DOHH2 (cell line): ENCODE measurements at regions not wholly inside any gene's neighbourhood (a gene's known extent, or its start where the extent isn't known, plus 50 kb on each side); places are given as distances from the start of the nearest gene placed in this dataset.

Source experiments
- H3F3A ChIP-seq: fragments of 200-600 bp; sonication (generic), shearing (Covaris generic); 2 replicates; pipeline ENCODE4 v1.6.0; 2016; ENCODE audit warnings: antibody characterized with exemption, mild to moderate bottlenecking; ENCODE audit not compliant: control insufficient read depth, insufficient read depth
- H3K27ac ChIP-seq: fragments of 200-600 bp; sonication (generic); 2 replicates; pipeline ENCODE4 v1.5.1; 2014; ENCODE audit warnings: low read depth, mild to moderate bottlenecking, low read length, moderate library complexity
- H3K27me3 ChIP-seq: fragments of 200-600 bp; sonication (generic); 2 replicates; pipeline ENCODE4 v1.6.1; 2014; ENCODE audit warnings: mild to moderate bottlenecking, low read length, mixed read lengths; ENCODE audit not compliant: control insufficient read depth
- H3K36me3 ChIP-seq: fragments of 200-600 bp; sonication (generic); 2 replicates; pipeline ENCODE4 v1.6.1; 2014; ENCODE audit warnings: mild to moderate bottlenecking, low read length, moderate library complexity, mixed read lengths; ENCODE audit not compliant: control insufficient read depth
- H3K4me1 ChIP-seq: fragments of 200-600 bp; sonication (generic); 2 replicates; pipeline ENCODE4 v1.6.1; 2014; ENCODE audit warnings: mild to moderate bottlenecking, low read length, mixed read lengths; ENCODE audit not compliant: control insufficient read depth
- H3K4me2 ChIP-seq: fragments of 200-600 bp; sonication (generic); 2 replicates; pipeline ENCODE4 v1.6.0; 2014; ENCODE audit warnings: mild to moderate bottlenecking, low read length, moderate library complexity
- H3K4me3 ChIP-seq: fragments of 200-600 bp; sonication (generic); 2 replicates; pipeline ENCODE4 v1.5.1; 2014; ENCODE audit warnings: mild to moderate bottlenecking, low read length, mixed read lengths
- H3K79me2 ChIP-seq: fragments of 200-600 bp; sonication (generic); 2 replicates; pipeline ENCODE4 v1.6.1; 2014; ENCODE audit warnings: mild to moderate bottlenecking, low read length, mixed read lengths; ENCODE audit not compliant: control insufficient read depth
- H3K9me2 ChIP-seq: fragments of 200-600 bp; sonication (generic); replicated peaks from 2 replicates; pipeline ENCODE4 v1.6.1; 2014; ENCODE audit warnings: mild to moderate bottlenecking, low read length, mixed read lengths; ENCODE audit not compliant: control insufficient read depth
- H3K9me3 ChIP-seq: fragments of 200-600 bp; sonication (generic); 2 replicates; pipeline ENCODE4 v1.6.1; 2014; ENCODE audit warnings: antibody characterized with exemption, low read length, mixed read lengths; ENCODE audit not compliant: control insufficient read depth, insufficient read depth
- H4K20me1 ChIP-seq: fragments of 200-600 bp; sonication (generic); 2 replicates; pipeline ENCODE4 v1.6.0; 2014; ENCODE audit warnings: low read depth, mild to moderate bottlenecking, antibody characterized with exemption, low read length, moderate library complexity; ENCODE audit not compliant: control insufficient read depth, insufficient read depth
- CTCF ChIP-seq: fragments of 200-600 bp; sonication (generic); IDR thresholded peaks from one replicate; pipeline ENCODE4 v1.5.1; 2014; ENCODE audit warnings: antibody characterized with exemption, mild to moderate bottlenecking, low read depth, low read length; ENCODE audit not compliant: poor library complexity, severe bottlenecking
- EZH2phosphoT487 ChIP-seq: fragments of 200-600 bp; sonication (generic); IDR thresholded peaks from 2 replicates; pipeline ENCODE4 v1.6.1; 2017; ENCODE audit warnings: borderline replicate concordance, mild to moderate bottlenecking, antibody characterized with exemption, low read length, moderate library complexity, mixed read lengths

DNA sequence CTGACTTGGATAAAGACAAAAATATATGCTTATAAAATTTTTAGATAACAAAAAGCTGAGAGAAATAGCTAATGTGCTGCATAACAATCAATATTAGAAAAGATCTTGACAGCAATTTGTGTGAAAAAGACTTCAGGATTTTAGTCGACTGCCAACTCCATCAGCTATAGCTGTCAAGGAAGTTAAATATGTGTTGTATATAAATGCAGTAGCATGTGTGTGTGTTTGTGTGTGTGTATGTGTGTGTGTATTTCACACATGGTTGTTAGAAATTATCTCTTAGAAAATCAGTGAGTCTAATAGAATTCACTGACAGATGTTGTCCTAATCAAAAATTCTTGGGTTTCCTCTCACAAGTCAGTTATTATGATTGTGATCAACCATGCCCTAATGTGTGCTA is 171.2 kb downstream of the CASP12 start:
- H3K36me3 ChIP-seq = no peaks in the 10 kb centered on the region
- H3K9me3 ChIP-seq = no peaks in the 10 kb centered on the region
- H3K27ac ChIP-seq = no peak overlapping the region
- no peak overlapping the region for H3K4me3 ChIP-seq
- H4K20me1 ChIP-seq = no peaks in the 10 kb centered on the region
- H3K79me2 ChIP-seq = no peaks in the 10 kb centered on the region
- no peak overlapping the region for H3K4me2 ChIP-seq
- no peaks in the 10 kb centered on the region for H3K9me2 ChIP-seq
- no peak for TF ChIP-seq EZH2phosphoT487
- TF ChIP-seq CTCF = no peak
- no peaks in the 10 kb centered on the region for H3K4me1 ChIP-seq
- no peaks in the 10 kb centered on the region for H3K27me3 ChIP-seq
- H3F3A ChIP-seq = no peaks in the 10 kb centered on the region

- Histone ChIP-seq H3K4me3 (no peak overlapping the region), H4K20me1 (no peaks in the 10 kb centered on the region), H3F3A (no peaks in the 10 kb centered on the region), H3K36me3 (no peaks in the 10 kb centered on the region), H3K9me3 (no peaks in the 10 kb centered on the region), H3K9me2 (no peaks in the 10 kb centered on the region), H3K4me1 (no peaks in the 10 kb centered on the region), H3K79me2 (no peaks in the 10 kb centered on the region), H3K27me3 (no peaks in the 10 kb centered on the region), H3K4me2 (no peak overlapping the region), H3K27ac (no peak overlapping the region)
- TF ChIP-seq CTCF (no peak), EZH2phosphoT487 (no peak)
These were observed 172.4 kb downstream of the CASP12 start for GRCh38 chr11:104725796-104726408.

DNA sequence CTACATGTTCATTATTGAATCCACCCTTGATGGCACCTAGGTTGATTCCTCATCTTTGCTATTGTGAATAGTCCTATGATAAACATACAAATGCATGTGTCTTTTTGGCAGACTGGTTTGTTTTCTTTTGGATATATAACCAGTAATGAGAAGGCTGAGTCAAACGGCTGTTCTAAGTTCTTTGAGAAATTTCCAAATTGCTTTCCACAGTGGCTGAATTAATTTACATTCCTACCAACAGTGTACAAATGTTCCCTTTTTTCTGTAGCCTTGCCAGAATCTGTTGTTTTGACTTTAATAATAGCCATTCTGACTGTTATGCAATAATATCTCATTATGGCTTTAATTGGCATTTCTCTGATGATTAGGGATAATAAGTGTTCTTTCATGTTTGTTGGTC is 184.9 kb downstream of the CASP12 start:
- no peak for TF ChIP-seq EZH2phosphoT487
- no peak for TF ChIP-seq CTCF
- no peaks in the 10 kb centered on the region for H3K79me2 ChIP-seq

More for the DNA sequence above, 184.9 kb downstream of the CASP12 start:
- Histone ChIP-seq H3K9me3 (no peaks in the 10 kb centered on the region), H3K4me1 (no peaks in the 10 kb centered on the region), H3K27ac (no peak overlapping the region), H4K20me1 (no peaks in the 10 kb centered on the region), H3K36me3 (no peaks in the 10 kb centered on the region), H3F3A (no peaks in the 10 kb centered on the region), H3K4me2 (no peak overlapping the region), H3K9me2 (no peaks in the 10 kb centered on the region), H3K4me3 (no peak overlapping the region), H3K27me3 (no peaks in the 10 kb centered on the region)
